Lung microvascular endothelial cell (primary cell): ENCODE measurements at regions not wholly inside any gene's neighbourhood (a gene's known extent, or its start where the extent isn't known, plus 50 kb on each side); places are given as distances from the start of the nearest gene placed in this dataset.
A peak's percentile ranks its signal among the peaks of the same experiment; 100 is the strongest.
"Not testable (repeated sequence)": the region's sequence is repeated elsewhere in the genome, so short reads cannot be mapped to it uniquely, and the experiment has no call there.

Source experiments
- DNase-seq, 2 donors: peaks; one replicate each; pipeline versions ENCODE4 v3.0.0 to v3.0.0-alpha.2; 2010; ENCODE audit warnings: low read depth in 2 of 2

DNA sequence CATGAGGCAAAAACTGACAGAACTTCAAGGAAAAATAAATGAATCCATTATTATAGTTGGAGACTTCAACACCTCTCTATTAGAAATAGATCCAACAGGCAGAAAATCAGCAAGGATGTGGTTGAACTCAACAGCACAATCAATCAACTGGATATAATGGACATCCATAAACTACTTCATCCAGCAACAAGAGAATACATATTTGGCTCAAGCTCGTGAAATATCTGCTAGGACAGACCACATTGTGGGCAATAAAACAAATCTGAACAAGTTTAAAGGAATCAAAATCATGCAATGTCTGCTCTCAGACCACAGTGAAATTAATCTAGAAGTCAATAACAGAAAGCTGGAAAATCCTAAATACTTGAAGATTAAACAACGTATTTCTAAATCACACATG is 362.6 kb downstream of the CD109 start:
- DNase-seq = no peak

DNA sequence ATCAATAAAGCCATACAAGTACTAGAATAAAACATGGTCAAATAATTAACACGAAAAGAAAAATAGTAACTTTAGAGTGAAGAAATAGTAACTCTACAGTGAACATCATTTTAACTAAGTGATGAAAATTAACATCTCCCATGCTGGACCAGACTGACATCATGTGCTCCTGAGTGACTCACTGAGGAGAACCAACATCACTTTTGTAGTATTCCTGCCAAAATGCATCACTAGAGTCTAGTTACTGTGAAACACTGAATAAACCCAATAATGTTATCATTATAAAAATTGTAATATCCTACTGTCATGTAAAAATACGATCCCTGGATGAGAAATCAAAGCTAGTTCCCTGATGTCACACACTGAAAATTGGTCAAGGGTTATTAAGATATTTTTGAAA is 361.3 kb downstream of the CD109 start:
- no peak for DNase-seq

DNA sequence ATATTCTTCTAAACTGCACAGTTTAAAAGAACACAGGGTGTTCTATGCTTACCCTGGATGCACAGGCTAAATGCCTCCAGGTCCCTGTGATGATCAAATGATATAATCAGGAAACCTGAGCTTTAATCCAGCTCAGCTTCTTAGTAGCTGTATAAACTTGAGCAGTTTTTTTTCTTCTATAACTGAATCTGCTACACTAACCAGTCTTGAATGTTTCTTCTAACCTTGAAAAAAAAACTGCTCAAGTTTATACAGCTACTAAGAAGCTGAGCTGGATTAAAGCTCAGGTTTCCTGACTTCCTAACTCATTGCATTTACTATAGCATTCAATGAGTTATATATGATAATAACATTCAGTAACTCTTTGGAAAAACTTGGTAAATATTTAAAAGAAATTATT is 358.2 kb downstream of the CD109 start:
- DNase-seq = no peak

DNA sequence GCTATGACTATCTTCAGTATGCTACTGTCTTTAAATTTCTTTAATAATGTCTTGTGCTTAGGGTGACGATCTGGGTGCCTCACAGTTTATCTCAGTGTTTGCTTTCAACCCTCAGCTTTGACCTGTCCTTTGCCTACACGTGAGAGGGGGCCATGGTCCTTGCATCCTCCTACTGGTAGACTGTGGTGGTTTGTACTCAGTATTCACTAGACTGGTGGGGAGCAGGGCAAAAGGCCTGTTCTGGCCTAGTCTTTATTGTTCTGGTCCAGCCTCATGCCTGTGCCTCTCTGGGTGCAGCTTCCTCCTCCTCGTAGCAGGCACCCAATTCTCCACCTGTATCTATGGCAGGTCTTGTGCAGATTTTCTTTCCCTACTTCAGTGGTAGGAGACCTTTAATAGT is 354.9 kb downstream of the CD109 start:
- no peak for DNase-seq

DNA sequence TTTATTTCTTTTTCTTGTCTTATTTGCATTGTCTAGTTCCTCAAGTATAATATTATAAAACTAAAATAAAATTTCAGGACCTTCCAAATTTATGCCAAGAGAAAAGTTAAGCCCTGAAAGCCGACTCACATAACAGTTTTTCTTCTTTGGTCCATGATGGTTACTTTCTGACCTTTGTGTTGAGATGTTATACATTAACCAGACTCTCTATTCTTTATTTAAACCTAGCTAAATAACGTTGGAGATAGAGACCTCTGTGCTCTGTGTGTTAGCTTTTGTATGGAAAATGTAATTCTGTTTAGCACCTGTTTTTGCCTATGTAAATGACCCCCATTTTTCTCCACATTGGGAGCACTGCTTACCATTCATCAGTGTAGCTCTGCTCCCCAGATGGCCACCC is 352.4 kb downstream of the CD109 start:
- DNase-seq = no peak

DNA sequence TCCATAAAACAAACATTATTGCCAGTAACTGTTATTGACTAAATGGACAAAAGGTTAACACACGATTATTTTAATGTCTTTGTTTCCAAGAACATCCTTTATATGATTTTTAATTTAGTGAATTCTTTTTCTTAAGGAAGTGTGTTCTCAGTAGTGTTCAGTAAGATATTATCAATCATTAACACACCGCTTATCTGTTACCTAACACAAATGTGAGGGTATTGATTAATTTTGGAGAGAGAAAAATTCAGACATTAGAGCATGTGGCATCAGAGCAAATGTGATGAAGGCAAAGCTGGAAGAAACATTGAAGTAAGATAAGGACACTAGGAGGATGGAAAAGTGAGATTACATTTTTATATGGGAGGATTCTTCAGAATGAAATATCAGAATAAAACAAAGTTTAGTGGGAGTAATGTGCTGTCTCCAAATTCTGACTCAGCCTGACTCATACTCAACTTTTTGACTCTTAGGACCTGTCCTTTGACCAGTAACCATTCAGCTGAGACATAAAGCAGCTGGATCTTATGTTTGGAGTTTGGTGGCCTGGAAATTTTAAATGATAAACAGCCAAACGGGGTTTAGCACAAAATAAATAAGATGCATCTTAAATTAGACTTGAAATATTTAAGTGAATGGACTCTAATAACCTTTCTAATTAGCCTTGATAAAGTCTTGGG is 348.6 kb downstream of the CD109 start:
- DNase-seq = no peak

DNA sequence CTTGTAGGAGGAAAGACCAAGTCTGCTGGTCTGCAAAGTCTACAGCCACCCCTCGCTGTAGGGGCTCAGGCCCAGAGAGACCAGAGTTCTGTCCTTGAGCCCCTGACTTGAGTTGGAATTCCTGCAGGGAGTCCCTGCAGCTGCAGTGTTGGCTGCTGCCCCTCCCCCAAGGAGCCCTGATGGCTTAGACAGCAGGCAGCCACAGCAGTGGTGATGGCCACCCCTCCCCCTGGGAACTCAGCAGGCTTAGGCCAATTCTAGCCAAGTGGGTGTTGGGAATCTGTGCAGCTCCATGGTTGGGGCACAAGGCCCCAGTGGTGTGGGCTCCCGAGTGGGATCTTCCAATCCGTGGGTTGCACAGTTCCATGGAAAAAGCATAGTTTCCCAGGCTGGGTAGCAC is 345.4 kb downstream of the CD109 start:
- DNase-seq = no peak

DNA sequence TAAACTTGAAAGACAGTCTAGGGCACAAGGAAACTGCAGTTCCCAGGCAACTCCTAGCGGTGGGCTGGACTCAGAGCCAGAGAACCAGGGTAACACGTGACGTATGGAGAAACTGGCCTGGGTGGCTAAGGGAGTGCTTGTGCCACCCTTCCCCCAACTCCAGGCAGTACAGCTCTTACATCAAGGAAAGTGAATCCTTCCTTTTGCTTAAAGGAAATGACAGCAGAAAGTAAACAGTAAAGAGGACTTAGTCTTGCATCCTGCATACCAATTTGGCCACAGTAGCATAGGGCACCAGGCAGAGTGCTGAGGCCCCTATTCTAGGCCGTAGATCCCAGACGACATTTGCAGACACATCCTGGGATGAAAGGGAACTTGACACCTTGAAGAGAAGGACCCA is 322.8 kb downstream of the CD109 start:
- no peak for DNase-seq

DNA sequence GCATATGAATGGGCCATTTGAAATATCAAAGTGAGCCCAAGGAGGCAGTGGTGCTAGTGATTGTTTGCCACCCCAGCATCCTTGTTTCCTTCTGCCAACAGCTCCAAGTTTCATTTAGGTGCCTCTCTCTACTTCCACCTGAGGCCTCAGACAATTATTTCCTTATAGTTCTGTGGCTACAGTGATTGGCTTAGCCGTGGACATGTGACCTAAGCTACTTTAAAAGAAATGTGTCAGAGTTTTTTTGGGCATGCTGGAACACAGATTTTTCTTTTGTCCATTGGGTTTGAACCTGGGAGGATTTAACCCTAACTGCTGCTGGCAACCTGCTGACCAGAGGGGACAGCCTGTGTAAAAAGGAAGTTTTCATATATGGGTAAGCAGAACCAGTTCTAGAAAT is 319.4 kb downstream of the CD109 start:
- DNase-seq = no peak

DNA sequence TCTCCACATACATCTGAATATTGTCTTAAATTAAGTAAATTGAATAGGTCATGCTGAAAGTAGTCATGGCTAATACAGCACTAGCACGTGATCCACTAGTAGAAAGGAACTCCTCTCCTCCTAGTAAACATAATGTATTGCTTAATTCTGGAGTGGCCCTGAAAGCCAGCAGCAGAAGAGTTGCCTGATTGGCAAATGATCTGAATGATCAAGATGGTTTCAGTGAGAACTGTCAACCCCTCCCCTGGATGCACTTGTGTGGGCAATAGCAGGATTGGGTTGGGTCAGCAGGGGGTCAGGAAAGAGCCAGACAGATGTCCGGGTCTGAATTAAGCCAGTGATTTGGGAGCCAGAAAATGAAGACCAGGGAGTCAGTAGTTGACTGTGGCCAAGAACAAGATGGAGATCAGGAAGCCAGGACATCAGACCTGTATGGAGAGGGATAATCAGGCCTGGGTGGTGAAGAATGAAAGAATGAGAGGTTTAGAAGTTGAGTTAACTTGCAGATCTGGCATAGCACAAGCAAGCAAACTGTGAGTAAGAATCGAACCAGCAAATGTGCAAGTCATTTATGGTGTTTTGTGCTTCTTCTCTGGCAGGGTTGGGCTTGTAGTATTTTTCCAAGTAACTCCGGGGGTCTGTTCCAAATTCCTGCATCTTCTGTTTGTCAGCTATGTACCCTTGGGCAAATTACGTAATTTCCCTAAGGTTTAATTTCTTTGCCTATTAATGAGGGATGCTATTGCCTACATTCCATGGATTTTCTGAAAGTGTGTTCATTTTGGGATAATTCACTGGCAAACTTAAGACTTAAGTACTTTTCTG is 304.9 kb downstream of the CD109 start:
- no peak for DNase-seq

DNA sequence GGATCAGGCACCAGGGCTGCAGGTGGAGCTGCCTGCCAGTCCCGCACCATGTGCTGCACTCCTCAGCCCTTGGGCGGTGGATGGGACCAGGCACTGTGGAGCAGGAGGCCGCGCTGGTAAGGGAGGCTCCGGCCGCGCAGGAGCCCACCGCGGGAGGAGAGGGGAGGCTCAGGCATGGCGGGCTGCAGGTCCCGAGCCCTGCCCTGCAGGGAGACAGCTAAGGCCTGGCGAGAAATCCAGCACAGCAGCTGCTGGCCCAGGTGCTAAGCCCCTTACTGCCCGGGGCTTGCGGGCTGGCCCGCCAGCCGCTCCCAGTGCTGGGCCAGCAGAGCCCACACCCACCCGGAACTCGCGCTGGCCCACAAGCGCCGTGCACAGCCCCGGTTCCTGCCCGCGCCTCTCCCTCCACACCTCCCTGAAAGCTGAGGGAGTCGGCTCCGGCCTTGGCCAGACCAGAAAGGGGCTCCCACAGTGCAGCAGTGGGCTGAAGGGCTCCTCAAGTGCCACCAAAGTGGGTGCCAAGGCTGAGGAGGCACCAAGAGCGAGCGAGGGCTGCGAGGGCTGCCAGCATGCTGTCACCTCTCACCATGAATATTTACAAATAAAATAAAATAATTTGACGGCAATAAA is 294.7 kb downstream of the CD109 start:
- not testable (repeated sequence) for DNase-seq

DNA sequence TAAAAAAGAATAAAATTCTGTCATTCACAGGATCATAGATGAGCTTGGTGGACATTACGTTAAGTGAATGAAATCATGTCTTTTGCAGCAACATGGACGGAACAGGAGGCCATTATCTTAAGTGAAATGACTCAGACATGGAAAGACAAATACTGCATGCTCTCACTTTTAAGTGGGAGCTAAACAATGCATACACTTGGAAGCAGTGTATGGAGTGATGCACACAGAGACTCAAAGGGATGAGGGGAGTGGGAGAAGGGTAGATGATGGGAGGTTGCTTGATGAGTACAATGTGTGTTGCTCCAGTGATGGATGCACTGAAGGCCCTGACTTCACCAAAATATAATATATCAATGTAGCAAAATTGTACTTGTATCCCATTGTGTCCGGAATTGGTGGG is 293.4 kb downstream of the CD109 start:
- no peak for DNase-seq

DNA sequence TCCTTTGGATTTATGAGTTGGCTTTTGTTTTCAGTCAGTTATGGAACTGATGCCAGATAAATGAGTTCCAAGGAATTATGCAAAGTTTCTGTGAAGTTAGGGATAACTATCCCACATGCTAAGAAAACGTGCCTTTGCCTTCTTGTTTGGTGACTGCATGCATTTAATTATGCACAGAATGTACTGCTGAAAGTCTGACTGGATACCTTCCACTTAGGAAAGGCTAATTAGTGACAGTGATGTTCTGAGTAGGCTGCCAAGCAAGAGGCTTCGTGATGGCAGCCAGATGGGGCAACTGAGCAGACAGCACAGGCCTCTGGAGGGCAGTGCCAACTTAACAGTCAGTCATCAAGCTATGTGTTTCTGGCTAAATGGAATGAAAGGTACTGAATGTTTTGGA is 289.9 kb downstream of the CD109 start:
- peak; percentile 11 to 41 for DNase-seq

DNA sequence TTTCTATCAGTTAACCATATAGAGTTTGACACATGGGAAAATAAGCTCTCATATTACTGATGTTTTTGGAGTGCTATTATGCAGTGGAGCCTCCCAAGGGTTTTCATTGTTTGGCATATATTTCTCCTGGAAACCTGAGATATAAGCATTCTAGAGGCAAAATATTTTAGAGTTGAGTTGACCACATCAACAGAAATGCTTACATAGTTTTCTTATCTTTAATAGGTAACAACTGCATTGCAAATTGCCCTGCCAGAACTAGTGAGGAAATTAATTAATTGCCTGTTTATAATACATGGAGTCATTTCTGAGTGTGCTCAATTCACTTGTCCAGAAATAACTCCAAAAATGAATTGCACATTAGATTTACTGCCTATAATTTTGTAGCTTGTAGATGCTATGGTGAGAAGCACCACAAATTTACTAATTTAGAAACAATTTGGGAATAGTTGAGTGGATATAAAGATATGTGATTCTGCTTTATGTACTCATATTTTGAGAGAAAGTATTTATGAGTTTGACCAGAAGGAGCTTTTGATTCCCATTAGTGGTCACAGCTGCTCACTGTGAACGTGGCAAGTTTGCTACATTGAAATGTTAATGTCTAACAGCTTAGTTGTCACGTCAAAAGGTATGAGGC is 288.7 kb downstream of the CD109 start:
- no peak for DNase-seq

DNA sequence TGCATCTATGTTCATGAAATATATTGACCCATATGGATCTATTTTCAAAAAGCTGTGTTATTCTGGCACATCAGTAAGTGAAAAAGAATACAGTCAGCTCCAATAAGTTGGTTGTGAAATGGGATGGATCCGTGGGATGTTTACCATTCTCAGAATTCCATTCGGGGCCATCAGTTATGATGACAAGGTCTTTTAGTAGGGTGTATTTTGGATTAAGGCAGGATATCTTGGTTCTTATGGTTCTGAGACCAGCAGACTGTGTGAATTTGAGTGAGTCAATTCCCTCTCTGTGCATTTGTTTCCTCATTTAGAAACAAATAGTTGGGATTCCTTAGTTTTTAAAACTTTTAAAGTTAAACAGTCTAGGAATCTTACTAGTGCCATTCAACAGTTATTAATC is 287.4 kb downstream of the CD109 start:
- DNase-seq = no peak

DNA sequence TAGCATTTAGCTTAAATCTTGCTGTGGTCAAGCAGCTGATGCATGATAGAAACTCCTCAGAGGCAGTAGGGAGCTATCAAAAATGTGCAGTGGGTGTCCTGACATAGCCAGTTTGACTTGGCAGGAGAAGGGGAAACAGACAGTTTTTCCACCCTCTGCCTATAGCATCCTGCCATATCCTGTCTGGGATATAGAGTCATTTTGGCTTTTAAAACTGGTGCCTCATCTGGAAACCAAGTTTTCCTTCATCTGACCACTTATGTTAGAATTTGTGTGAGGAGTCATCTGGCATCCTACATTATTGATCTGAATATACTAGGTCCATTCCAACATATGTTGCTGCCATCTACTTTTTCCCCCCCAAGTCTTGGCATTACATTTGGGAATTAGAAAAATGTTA is 284.1 kb downstream of the CD109 start:
- peak in 1 of 2 donors; percentile 2 for DNase-seq

DNA sequence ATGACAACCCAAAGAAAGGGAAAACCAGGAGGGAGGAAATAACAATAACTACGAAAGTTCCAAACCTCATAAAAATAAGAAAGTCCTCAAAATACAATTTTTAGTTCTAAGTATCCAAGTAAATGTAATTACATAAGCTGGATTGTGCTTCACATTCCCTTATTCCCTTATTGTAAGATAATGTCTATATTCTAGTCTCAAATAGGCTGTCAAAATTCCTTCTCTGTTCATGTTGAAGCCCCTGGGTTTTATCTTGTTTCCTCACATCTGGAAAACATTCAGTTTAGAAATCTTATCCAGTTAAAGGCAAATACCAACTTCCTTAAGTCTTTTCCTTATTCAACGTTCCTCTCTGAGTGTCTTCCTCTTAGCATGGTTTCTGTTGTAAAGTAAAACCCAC is 282.3 kb downstream of the CD109 start:
- DNase-seq = no peak

DNA sequence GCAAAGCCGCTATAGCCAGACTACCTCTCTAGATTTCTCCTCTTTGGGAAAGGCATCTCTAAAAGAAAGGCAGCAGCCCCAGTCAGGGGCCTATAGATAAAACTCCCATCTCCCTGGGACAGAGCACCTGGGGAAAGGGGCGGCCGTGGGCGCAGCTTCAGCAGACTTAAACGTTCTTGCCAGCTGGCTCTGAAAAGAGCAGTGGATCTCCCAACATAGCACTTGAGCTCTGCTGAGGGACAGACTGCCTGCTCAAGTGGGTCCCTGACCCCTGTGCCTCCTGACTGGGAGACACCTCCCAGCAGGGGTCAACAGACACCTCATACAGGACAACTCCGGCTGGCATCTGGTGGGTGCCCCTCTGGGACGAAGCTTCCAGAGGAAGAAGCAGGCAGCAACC is 276.5 kb downstream of the CD109 start:
- DNase-seq = not testable (repeated sequence)

DNA sequence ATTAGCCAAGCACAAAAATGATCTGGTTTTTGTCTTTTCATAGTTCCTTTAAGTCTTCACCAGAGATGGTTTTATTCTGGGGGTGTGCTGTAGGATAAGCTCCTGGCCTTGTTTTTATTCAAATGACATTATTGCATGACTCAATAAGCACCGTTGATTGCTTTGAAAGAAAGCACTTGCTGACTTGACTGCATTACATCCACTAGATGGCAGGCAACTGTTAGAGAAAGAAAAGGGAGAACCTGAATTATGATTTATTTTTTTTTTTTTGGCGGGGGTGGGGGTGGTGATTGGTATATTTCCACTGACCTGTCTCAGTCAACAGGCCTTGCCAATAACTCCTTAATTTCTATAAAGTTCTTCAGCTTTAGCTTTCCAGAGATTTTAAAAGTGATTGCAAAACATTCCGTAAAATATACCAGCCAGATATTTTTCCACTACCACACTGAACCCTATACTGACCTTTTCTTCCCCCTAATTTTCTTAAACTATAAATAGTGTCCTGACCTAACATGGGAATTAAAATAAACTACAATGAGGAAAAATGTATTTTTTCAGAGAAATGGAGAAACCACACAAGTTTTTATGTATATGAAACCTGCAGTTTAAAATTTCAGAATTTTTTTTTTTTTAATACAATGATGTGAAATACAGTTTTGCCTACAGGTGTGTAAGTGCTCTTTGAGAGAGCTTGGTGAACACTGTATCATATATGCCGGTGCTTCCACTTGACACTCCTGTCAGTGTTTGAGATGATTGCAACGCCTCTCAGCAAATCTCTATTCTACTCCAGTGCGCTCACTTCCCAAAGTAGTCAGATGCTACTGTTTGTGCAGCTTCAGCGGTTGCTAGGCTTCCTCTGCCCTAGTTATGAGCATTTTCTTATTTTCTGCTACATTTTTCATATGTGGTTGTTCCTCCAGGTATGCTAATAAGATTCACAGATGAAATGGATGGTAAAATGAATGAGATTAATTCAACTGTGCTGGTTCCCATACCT is 274.3 kb downstream of the CD109 start:
- peak; percentile 58 to 77 for DNase-seq

DNA sequence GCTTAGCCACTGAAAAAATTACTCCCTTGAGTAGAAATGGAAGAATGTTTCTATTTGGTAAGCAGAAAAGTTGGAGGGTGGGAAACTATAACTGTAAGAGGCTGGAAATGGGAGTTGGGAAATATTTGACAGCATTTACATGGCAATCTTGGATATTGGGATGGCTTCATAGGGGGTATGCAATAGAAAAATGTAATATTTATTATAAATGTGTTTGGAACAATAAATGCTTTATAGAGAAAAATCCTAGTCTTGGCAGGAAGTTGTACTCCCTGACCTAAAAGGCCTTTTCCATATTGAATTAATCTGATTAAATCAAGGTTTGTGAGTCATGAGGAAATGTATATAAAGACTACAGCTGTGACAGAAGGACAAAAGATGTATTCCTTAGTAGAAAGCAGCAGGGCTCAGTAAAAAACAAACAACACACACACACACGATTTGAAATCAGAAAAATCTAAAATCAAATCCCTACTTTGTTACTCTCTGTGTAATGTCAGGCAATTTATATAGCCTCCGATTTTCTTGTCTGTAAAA is 272.3 kb downstream of the CD109 start:
- DNase-seq = no peak

DNA sequence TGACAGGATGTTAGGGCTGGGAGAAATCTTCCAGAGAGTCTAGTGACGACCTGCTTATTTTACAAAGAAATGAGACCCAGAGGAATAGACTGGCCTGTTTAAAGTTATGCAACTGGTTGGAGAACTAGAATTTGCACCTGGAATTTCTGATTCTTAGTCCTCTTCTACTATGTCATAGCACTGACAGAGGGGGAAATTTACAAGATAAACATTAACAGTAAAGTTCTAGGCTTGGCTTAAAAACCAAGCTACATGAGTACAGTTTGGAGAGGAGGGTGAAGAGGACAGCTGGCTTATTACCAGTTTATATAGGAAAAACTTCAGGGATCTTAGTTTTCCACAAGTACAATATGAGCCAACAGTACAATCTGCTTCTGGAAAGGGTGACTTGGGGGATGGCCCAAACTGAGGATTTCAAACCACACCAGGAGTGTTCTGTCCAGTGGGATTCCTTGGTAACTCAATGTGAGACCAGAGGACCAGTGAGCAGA is 269.6 kb downstream of the CD109 start:
- no peak for DNase-seq
